GM12878 (cell line): ENCODE measurements at regions not wholly inside any gene's neighbourhood (a gene's known extent, or its start where the extent isn't known, plus 50 kb on each side); places are given as distances from the start of the nearest gene placed in this dataset.

Source experiments
- ATAC-seq: fragments of 200-7000 bp; cut with Tn5 transposase; 3 replicates; pipeline ENCODE4 v1.9.1; 2020; ENCODE audit warnings: mild to moderate bottlenecking, moderate library complexity
- BruUV-seq: library from RNA; stranded (reverse); fragments of 400-500 nt; replicated peaks from 2 replicates; lab custom pipeline; 2021; lab: Mats Ljungman, UMichigan
- CTCF ChIA-PET: fragments of 300-600 bp; sonication (Branson Sonifier 250); formaldehyde crosslinking; extraction: SDS; loops from one replicate; lab custom pipeline; 2021; ENCODE audit warnings: inconsistent platforms; lab: Yijun Ruan, JAX
- POLR2A ChIA-PET: fragments of 350-600 bp; formaldehyde crosslinking; extraction: SDS; loops from one replicate; lab custom pipeline; 2021; ENCODE audit warnings: inconsistent platforms; lab: Charles Lee
- RAD21 ChIA-PET: fragments of 300-600 bp; sonication (Branson Sonifier 250); formaldehyde crosslinking; loops from one replicate; lab custom pipeline; 2023; ENCODE audit warnings: antibody characterized with exemption; ENCODE audit not compliant: unreplicated experiment; lab: Charles Lee
- SMC1A ChIA-PET: fragments of 300-600 bp; sonication (Branson Sonifier 250); formaldehyde crosslinking; loops from one replicate; lab custom pipeline; 2023; ENCODE audit not compliant: unreplicated experiment, uncharacterized antibody; lab: Charles Lee
- DNase-seq: peaks from one replicate; pipeline ENCODE4 v3.0.0-alpha.2; 2011; ENCODE audit warnings: low read depth, low spot score
- FAIRE-seq: peaks from 3 replicates; lab custom pipeline; 2011; peaks lifted over from hg19 to GRCh38; lab: Jason Lieb, UNC
- H2AFZ ChIP-seq: 2 replicates; pipeline ENCODE4 v1.6.0; 2011; ENCODE audit warnings: low read depth, low read length, control low read depth; ENCODE audit not compliant: control insufficient read depth
- H3K27ac ChIP-seq: 2 replicates; pipeline ENCODE4 v1.5.1; 2011; ENCODE audit warnings: control low read depth; ENCODE audit not compliant: control insufficient read depth, insufficient read depth
- H3K27me3 ChIP-seq, 2 experiments: replicated peaks in 1 of 2; 2 replicates each; pipeline versions ENCODE4 v1.6.0 to v1.6.1; 2011; ENCODE audit warnings: low read length in 1 of 2; ENCODE audit not compliant: control insufficient read depth in 2 of 2, insufficient read depth in 2 of 2
- H3K36me3 ChIP-seq, 2 experiments: 2 replicates each; pipeline ENCODE4 v1.5.1; 2011; ENCODE audit warnings: low read length in 1 of 2; ENCODE audit not compliant: control insufficient read depth in 2 of 2, insufficient read depth in 2 of 2
- H3K4me1 ChIP-seq: 2 replicates; pipeline ENCODE4 v1.6.1; 2011; ENCODE audit warnings: mild to moderate bottlenecking, low read length, moderate library complexity, mixed read lengths; ENCODE audit not compliant: control insufficient read depth, insufficient read depth
- H3K4me2 ChIP-seq: 2 replicates; pipeline ENCODE4 v1.6.0; 2011; ENCODE audit warnings: control low read depth; ENCODE audit not compliant: control insufficient read depth, insufficient read depth
- H3K4me3 ChIP-seq: fragments of 200-600 bp; sonication (generic); 2 replicates; pipeline ENCODE4 v1.5.1; 2016
- H3K79me2 ChIP-seq: 2 replicates; pipeline ENCODE4 v1.6.0; 2011; ENCODE audit warnings: low read length; ENCODE audit not compliant: control insufficient read depth, insufficient read depth
- H3K9ac ChIP-seq: 2 replicates; pipeline ENCODE4 v1.8.0; 2011; ENCODE audit warnings: low read length, control low read depth, mixed read lengths; ENCODE audit not compliant: control insufficient read depth, insufficient read depth
- H3K9me3 ChIP-seq: replicated peaks from 3 replicates; pipeline ENCODE4 v1.5.1; 2011; ENCODE audit warnings: mild to moderate bottlenecking, low read length; ENCODE audit not compliant: control insufficient read depth, insufficient read depth
- H4K20me1 ChIP-seq: 2 replicates; pipeline ENCODE4 v1.6.0; 2011; ENCODE audit not compliant: control insufficient read depth, insufficient read depth
- CBFB ChIP-seq: IDR thresholded peaks from 2 replicates; pipeline ENCODE4 v1.6.1; 2016; ENCODE audit warnings: antibody characterized with exemption, low read depth
- IRF3 ChIP-seq: fragments of 450-650 bp; IDR thresholded peaks from 2 replicates; pipeline ENCODE4 v1.6.1; 2014; ENCODE audit warnings: mild to moderate bottlenecking
- IRF4 ChIP-seq: IDR thresholded peaks from 2 replicates; pipeline ENCODE4 v1.6.1; 2011; ENCODE audit warnings: low read depth, low read length
- MYB ChIP-seq: fragments of 150-350 bp; IDR thresholded peaks from 2 replicates; pipeline ENCODE4 v1.6.1; 2014; ENCODE audit warnings: mild to moderate bottlenecking, low read depth, low read length, borderline replicate concordance
- POLR2A ChIP-seq: IDR thresholded peaks from 2 replicates; pipeline ENCODE4 v1.6.1; 2011; ENCODE audit warnings: low read depth, mild to moderate bottlenecking, low read length
- RCOR1 ChIP-seq: conservative IDR thresholded peaks from 2 replicates; pipeline ENCODE4 v1.6.1; 2012; ENCODE audit warnings: low read depth, low read length, improper control_type of control experiment
- SREBF1 ChIP-seq: IDR thresholded peaks from 2 replicates; pipeline ENCODE4 v1.6.1; 2012; ENCODE audit warnings: mild to moderate bottlenecking, low read length
- TCF3 ChIP-seq: IDR thresholded peaks from 2 replicates; pipeline ENCODE4 v1.6.1; 2012; ENCODE audit warnings: low read depth, mild to moderate bottlenecking, low read length, borderline replicate concordance; ENCODE audit not compliant: insufficient read depth
- USF1 ChIP-seq: IDR thresholded peaks from 2 replicates; pipeline ENCODE4 v1.6.1; 2011; ENCODE audit warnings: borderline replicate concordance, low read depth, mild to moderate bottlenecking, moderate library complexity, mixed read lengths, low read length; ENCODE audit not compliant: insufficient read depth; ENCODE audit errors: extremely low read length
- WGBS: methylation state at CpG from one replicate; pipeline ENCODE4 v1.1.6; 2016; ENCODE audit warnings: low lambda C conversion rate; ENCODE audit not compliant: insufficient replicate concordance, insufficient coverage; ENCODE audit errors: missing lambda C conversion rate; 5-methylcytosine and 5-hydroxymethylcytosine counted together
- in situ Hi-C: fragments of 300-500 bp; cut with MboI; formaldehyde crosslinking; loops from 9 replicates; pipeline ENCODE4 v1.14.3; 2018; ENCODE audit warnings: mixed read lengths
- intact Hi-C: fragments of 100-400 bp; cut with micrococcal nuclease; formaldehyde crosslinking; loops from one replicate; pipeline ENCODE4 v1.14.2; 2022; ENCODE audit not compliant: unreplicated experiment

DNA sequence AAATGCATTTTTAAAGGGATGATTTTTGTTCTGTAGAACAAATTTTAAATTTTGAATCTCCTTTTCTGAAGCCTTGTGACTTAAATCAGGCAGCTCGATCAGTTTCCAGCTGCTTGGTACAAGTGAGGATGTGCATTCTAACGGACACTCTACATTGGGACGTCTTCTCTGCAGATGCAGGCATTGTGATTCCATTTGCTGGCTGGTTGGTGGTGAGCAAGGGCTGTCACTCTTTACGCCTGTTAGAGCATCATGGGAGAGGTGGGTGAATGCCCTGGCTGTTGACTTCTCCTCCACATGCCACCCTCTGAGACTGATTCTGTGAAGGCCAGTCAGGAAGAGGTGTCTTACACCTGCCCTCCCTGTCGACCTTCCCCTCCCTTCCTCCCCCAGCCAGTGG, 240.5 kb upstream of the RNF32 start (continued):
- TF ChIP-seq MYB (no peak), IRF3 (no peak), IRF4 (no peak), POLR2A (no peak), SREBF1 (no peak), USF1 (no peak), CBFB (no peak)

DNA sequence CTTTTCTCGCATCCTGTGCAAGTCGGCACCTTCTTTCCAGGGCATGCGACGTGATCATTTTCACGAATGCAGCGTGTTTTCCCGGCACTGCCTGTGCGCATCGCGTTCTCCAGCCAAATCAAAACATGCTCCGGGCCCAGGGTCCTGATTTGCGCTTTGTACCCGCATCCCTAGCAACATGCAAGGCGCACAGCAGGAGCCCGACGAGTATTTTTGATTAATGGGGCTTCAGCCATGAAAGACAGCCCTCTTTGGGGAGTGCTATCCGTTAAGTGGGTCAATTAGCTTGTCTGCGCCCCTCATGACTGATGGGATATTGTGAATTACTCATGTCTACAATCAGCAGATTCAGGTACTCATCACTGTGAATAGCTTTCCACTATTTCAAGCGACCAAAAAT, 243.3 kb upstream of the RNF32 start:
- RAD21 ChIA-PET, result no interaction called here
- Histone ChIP-seq H4K20me1 (no peaks in the 10 kb centered on the region), H3K27ac (no peak overlapping the region), H3K36me3 (no peaks in the 10 kb centered on the region), H3K9me3 (no peaks in the 10 kb centered on the region), H2AFZ (no peak overlapping the region), H3K4me3 (no peak overlapping the region), H3K4me1 (no peaks in the 10 kb centered on the region), H3K27me3 (no peaks in the 10 kb centered on the region; a peak in 1 of 4 replicates), H3K79me2 (no peaks in the 10 kb centered on the region), H3K4me2 (no peak overlapping the region), H3K9ac (no peak overlapping the region)
- CTCF ChIA-PET, result no interaction called here
- DNase-seq, result no peak
- SMC1A ChIA-PET, result interaction anchor here (0.6 kb wide), 1 partner anchor 810 kb away, joined by 3 read pairs; no protein-coding TSS in a partner anchor
- in situ Hi-C loops (no loop called here), intact Hi-C loops (no loop called here)
- TF ChIP-seq RCOR1 (no peak), TCF3 (no peak)
- 62% methylated on average over 19 of the region's 19 CpGs for WGBS
- POLR2A ChIA-PET, result no interaction called here
- ATAC-seq, result no peak
- no peak for FAIRE-seq
- BruUV-seq, result no TSS peak
